Panc1 (cell line): ENCODE measurements at regions not wholly inside any gene's neighbourhood (a gene's known extent, or its start where the extent isn't known, plus 50 kb on each side); places are given as distances from the start of the nearest gene placed in this dataset.

Experiments
- ATAC-seq: fragments of 200-7000 bp; cut with Tn5 transposase; 2 replicates; pipeline ENCODE4 v1.9.1; 2020; ENCODE audit warnings: mild to moderate bottlenecking, moderate library complexity
- BruUV-seq: library from RNA; stranded (reverse); fragments of 400-500 nt; replicated peaks from 2 replicates; lab custom pipeline; 2021; lab: Mats Ljungman, UMichigan
- CTCF ChIA-PET: fragments of 300-600 bp; sonication (Branson Sonifier 250); formaldehyde crosslinking; loops from one replicate; lab custom pipeline; 2022; ENCODE audit warnings: antibody characterized with exemption; lab: Charles Lee
- POLR2A ChIA-PET: fragments of 300-600 bp; sonication (Branson Sonifier 250); formaldehyde crosslinking; loops from one replicate; lab custom pipeline; 2022; ENCODE audit warnings: antibody characterized with exemption; lab: Charles Lee
- DNase-seq: peaks from one replicate; pipeline ENCODE4 v3.0.0-alpha.2; 2010; ENCODE audit warnings: low read depth, low spot score
- H3K27ac ChIP-seq: 2 replicates; pipeline ENCODE4 v1.5.1; 2011; ENCODE audit warnings: mild to moderate bottlenecking, low read length, inconsistent platforms
- H3K27me3 ChIP-seq: fragments of 200-500 bp; sonication (Bioruptor generic); 2 replicates; pipeline ENCODE4 v1.6.0; 2014; ENCODE audit warnings: low read length, inconsistent platforms; ENCODE audit not compliant: control insufficient read depth, insufficient read depth
- H3K36me3 ChIP-seq: fragments of 200-500 bp; sonication (Bioruptor generic); 2 replicates; pipeline ENCODE4 v1.5.1; 2014; ENCODE audit warnings: inconsistent platforms, mild to moderate bottlenecking, low read length, moderate library complexity; ENCODE audit not compliant: control insufficient read depth, insufficient read depth
- H3K4me1 ChIP-seq: 2 replicates; pipeline ENCODE4 v1.5.1; 2011; ENCODE audit warnings: inconsistent platforms, mild to moderate bottlenecking, low read length, moderate library complexity; ENCODE audit not compliant: control insufficient read depth, insufficient read depth
- H3K4me3 ChIP-seq, 2 experiments: 2 replicates each; pipeline ENCODE4 v1.5.1; 2011 to 2012; ENCODE audit warnings: low read depth in 2 of 2, low read length in 2 of 2, mild to moderate bottlenecking in 2 of 2, inconsistent platforms in 1 of 2, moderate library complexity in 1 of 2
- H3K9me3 ChIP-seq: fragments of 200-500 bp; sonication (Bioruptor generic); 2 replicates; pipeline ENCODE4 v1.5.1; 2014; ENCODE audit warnings: low read depth, mild to moderate bottlenecking, inconsistent platforms, low read length, moderate library complexity; ENCODE audit not compliant: control insufficient read depth, insufficient read depth
- POLR2AphosphoS5 ChIP-seq: IDR thresholded peaks from 2 replicates; pipeline ENCODE4 v1.6.1; 2012; ENCODE audit warnings: mild to moderate bottlenecking, low read depth, low read length, moderate library complexity
- SIN3A ChIP-seq: IDR thresholded peaks from 2 replicates; pipeline ENCODE4 v1.6.1; 2012; ENCODE audit warnings: low read depth, mild to moderate bottlenecking, low read length, moderate library complexity, borderline replicate concordance; ENCODE audit not compliant: insufficient read depth
- TCF7L2 ChIP-seq: IDR thresholded peaks from 2 replicates; pipeline ENCODE4 v1.6.1; 2011; ENCODE audit warnings: mild to moderate bottlenecking, low read depth, low read length, inconsistent platforms
- in situ Hi-C: cut with HindIII; loops from 2 replicates; pipeline ENCODE4 v1.10.0; 2016; ENCODE audit warnings: low sequenced_read_pairs, low pct_unique_long_range_greater_than_20kb
- intact Hi-C: fragments of 100-400 bp; cut with micrococcal nuclease; formaldehyde crosslinking; loops from one replicate; pipeline ENCODE4 v1.10.0; 2022; ENCODE audit not compliant: unreplicated experiment
- TF ChIP-seq, protein P1 (sequence below), 2 experiments: IDR thresholded peaks; 2 replicates each; pipeline ENCODE4 v1.6.1; 2011 to 2012; ENCODE audit warnings: low read depth in 2 of 2, control low read depth in 1 of 2, low read length in 1 of 2, mild to moderate bottlenecking in 1 of 2, moderate library complexity in 1 of 2; ENCODE audit not compliant: insufficient read depth in 1 of 2
- TF ChIP-seq, protein P2 (sequence below): fragments of 450-650 bp; IDR thresholded peaks from 2 replicates; pipeline ENCODE4 v1.5.1; 2017; ENCODE audit warnings: mild to moderate bottlenecking

DNA sequence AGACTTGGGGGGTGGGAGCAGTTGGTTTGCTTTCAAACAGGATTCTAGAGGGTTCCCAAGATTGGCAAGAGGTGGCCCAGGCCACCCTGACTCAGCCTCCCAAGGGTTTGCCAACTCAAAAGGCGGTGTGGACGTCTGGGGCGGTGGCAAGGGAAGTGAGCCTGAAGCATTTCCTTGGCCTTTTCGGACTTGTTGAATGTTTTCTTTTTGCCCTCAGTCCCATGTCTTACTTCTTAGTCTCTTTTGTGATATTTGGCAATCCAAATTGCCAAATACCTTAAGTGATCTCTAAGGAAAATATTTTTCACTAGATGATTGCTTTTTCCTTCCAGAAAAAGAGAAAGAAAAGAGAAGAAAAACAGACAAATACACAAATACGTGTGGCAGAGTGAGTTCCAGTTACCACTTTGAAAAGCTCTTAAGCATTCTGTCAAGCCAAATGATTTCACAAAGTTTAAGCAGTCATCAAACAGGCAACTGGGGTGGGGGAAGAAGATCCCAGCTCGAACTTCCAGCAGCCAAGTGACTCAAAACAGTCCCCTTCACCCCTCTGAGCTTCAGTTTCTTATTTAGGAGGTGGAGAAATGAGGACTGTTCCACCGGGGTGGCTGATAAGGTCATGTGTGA, 374.6 kb upstream of the USP24 start:
- Histone ChIP-seq H3K9me3 (no peaks in the 10 kb centered on the region), H3K4me1 (no peaks in the 10 kb centered on the region), H3K27ac (no peak overlapping the region), H3K36me3 (no peaks in the 10 kb centered on the region), H3K4me3 (no peak overlapping the region), H3K27me3 (no peaks in the 10 kb centered on the region)
- no peak for DNase-seq
- ChIA-PET CTCF (no interaction called here), POLR2A (no interaction called here)
- intact Hi-C loops (no loop called here), in situ Hi-C loops (no loop called here)
- ATAC-seq = no peak
- no peak for TF ChIP-seq TCF7L2
- TF ChIP-seq, protein P1, sequence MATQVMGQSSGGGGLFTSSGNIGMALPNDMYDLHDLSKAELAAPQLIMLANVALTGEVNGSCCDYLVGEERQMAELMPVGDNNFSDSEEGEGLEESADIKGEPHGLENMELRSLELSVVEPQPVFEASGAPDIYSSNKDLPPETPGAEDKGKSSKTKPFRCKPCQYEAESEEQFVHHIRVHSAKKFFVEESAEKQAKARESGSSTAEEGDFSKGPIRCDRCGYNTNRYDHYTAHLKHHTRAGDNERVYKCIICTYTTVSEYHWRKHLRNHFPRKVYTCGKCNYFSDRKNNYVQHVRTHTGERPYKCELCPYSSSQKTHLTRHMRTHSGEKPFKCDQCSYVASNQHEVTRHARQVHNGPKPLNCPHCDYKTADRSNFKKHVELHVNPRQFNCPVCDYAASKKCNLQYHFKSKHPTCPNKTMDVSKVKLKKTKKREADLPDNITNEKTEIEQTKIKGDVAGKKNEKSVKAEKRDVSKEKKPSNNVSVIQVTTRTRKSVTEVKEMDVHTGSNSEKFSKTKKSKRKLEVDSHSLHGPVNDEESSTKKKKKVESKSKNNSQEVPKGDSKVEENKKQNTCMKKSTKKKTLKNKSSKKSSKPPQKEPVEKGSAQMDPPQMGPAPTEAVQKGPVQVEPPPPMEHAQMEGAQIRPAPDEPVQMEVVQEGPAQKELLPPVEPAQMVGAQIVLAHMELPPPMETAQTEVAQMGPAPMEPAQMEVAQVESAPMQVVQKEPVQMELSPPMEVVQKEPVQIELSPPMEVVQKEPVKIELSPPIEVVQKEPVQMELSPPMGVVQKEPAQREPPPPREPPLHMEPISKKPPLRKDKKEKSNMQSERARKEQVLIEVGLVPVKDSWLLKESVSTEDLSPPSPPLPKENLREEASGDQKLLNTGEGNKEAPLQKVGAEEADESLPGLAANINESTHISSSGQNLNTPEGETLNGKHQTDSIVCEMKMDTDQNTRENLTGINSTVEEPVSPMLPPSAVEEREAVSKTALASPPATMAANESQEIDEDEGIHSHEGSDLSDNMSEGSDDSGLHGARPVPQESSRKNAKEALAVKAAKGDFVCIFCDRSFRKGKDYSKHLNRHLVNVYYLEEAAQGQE (IDR thresholded peaks at IDR 0.05; ENCODE audit: insufficient read depth in 1 of 2, low read depth in 2 of 2, low read length in 1 of 2) = no peak
- no peak for TF ChIP-seq SIN3A
- no peak for TF ChIP-seq POLR2AphosphoS5
- TF ChIP-seq, protein P2, sequence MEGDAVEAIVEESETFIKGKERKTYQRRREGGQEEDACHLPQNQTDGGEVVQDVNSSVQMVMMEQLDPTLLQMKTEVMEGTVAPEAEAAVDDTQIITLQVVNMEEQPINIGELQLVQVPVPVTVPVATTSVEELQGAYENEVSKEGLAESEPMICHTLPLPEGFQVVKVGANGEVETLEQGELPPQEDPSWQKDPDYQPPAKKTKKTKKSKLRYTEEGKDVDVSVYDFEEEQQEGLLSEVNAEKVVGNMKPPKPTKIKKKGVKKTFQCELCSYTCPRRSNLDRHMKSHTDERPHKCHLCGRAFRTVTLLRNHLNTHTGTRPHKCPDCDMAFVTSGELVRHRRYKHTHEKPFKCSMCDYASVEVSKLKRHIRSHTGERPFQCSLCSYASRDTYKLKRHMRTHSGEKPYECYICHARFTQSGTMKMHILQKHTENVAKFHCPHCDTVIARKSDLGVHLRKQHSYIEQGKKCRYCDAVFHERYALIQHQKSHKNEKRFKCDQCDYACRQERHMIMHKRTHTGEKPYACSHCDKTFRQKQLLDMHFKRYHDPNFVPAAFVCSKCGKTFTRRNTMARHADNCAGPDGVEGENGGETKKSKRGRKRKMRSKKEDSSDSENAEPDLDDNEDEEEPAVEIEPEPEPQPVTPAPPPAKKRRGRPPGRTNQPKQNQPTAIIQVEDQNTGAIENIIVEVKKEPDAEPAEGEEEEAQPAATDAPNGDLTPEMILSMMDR = no peak
- BruUV-seq = no TSS peak

DNA sequence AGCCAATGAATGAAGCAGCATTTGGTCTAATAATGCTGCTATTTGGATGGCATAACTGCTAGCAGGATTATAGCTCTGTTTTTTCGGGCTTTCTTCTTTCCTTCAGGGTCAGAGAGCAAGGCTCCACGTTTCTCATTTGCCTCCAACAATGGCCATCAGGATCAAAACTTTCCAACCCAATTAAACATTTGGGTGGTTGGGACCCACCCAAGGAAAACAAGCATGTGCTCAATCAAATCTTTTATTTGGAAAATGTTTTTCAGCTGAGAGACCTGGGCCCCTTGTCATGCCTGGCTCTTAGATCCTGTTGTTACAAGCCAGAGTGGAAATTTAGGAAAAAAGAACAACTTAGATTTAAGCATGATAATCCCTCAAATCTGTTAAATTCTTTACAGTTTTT, 373.1 kb upstream of the USP24 start:
- H3K27ac ChIP-seq = no peak overlapping the region
- ATAC-seq = no peak
- intact Hi-C loops (no loop called here), in situ Hi-C loops (no loop called here)
- no peak overlapping the region for H3K4me3 ChIP-seq
- no peaks in the 10 kb centered on the region for H3K4me1 ChIP-seq
- no peaks in the 10 kb centered on the region for H3K36me3 ChIP-seq
- CTCF ChIA-PET = interaction anchor here (0.5 kb wide), 1 partner anchor 200 kb away, joined by 3 read pairs; no protein-coding TSS in a partner anchor
- no peaks in the 10 kb centered on the region for H3K9me3 ChIP-seq
- no TSS peak for BruUV-seq
- no peak for DNase-seq
- no peaks in the 10 kb centered on the region for H3K27me3 ChIP-seq
- POLR2A ChIA-PET = no interaction called here
- TF ChIP-seq, protein P1 (IDR thresholded peaks at IDR 0.05; ENCODE audit: insufficient read depth in 1 of 2, low read depth in 2 of 2, low read length in 1 of 2) = no peak
